ENCODE measurements at regions not wholly inside any gene's neighbourhood (a gene's known extent, or its start where the extent isn't known, plus 50 kb on each side); places are given as distances from the start of the nearest gene placed in this dataset.

GRCh38 chr13:52961256-52961910 is 67.2 kb upstream of the OLFM4 start:
- TF ChIP-seq CTCF (IDR thresholded peaks at IDR 0.05) (no peak), POLR2AphosphoS5 (IDR thresholded peaks at IDR 0.05) (no peak), POLR2A (IDR thresholded peaks at IDR 0.05) (no peak)

Measured in suprapubic skin (tissue), 4 donors.